HEK293 (cell line): ENCODE measurements at regions not wholly inside any gene's neighbourhood (a gene's known extent, or its start where the extent isn't known, plus 50 kb on each side); places are given as distances from the start of the nearest gene placed in this dataset.

Experiments used
- RBAK ChIP-seq: fragments of 450-650 bp; formaldehyde crosslinking; IDR thresholded peaks from 2 replicates; pipeline ENCODE4 v1.5.1; 2016; ENCODE audit warnings: missing biosample characterization, missing genetic modification characterization
- ZNF10 ChIP-seq: fragments of 450-650 bp; formaldehyde crosslinking; IDR thresholded peaks from 2 replicates; pipeline ENCODE4 v1.5.1; 2017; ENCODE audit warnings: missing biosample characterization, missing genetic modification characterization
- ZNF600 ChIP-seq: fragments of 450-650 bp; formaldehyde crosslinking; IDR thresholded peaks from 2 replicates; pipeline ENCODE4 v1.5.1; 2016; ENCODE audit warnings: missing biosample characterization, missing genetic modification characterization
- TF ChIP-seq, protein P1 (sequence below): sonication (generic); formaldehyde crosslinking; IDR thresholded peaks from 2 replicates; pipeline ENCODE4 v1.8.1; 2022; ENCODE audit warnings: mild to moderate bottlenecking, moderate library complexity, missing genetic modification reagents

- TF ChIP-seq ZNF600 (tag by site-specific recombination) (no peak), ZNF10 (tag by site-specific recombination) (no peak), RBAK (no peak)
- TF ChIP-seq, protein P1, sequence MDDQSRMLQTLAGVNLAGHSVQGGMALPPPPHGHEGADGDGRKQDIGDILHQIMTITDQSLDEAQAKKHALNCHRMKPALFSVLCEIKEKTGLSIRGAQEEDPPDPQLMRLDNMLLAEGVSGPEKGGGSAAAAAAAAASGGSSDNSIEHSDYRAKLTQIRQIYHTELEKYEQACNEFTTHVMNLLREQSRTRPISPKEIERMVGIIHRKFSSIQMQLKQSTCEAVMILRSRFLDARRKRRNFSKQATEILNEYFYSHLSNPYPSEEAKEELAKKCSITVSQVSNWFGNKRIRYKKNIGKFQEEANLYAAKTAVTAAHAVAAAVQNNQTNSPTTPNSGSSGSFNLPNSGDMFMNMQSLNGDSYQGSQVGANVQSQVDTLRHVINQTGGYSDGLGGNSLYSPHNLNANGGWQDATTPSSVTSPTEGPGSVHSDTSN = no peak
Measured at GRCh38 chr3:168157903-168158302, 62.2 kb upstream of the GOLIM4 start.
